Gastroesophageal sphincter (tissue), 4 donors: ENCODE measurements at regions not wholly inside any gene's neighbourhood (a gene's known extent, or its start where the extent isn't known, plus 50 kb on each side); places are given as distances from the start of the nearest gene placed in this dataset.

ENCODE experiments used
- ATAC-seq: fragments of 150-250 bp; one replicate; pipeline ENCODE4 v1.9.1; 2016; ENCODE audit warnings: mild to moderate bottlenecking, moderate library complexity
- H3K27ac ChIP-seq, 4 donors: fragments of 200-600 bp; sonication (generic) in 3 of 4; 1 replicate in 3 of 4; 2 replicates in 1 of 4; pipeline ENCODE4 v1.5.1; 2016 to 2019
- H3K27me3 ChIP-seq: fragments of 200-600 bp; sonication (generic); one replicate; pipeline ENCODE4 v1.5.1; 2019
- H3K36me3 ChIP-seq, 2 donors: fragments of 200-600 bp; sonication (generic); one replicate each; pipeline ENCODE4 v1.5.1; 2019; ENCODE audit warnings: control low read depth in 1 of 2
- H3K4me1 ChIP-seq, 3 donors: fragments of 200-600 bp; sonication (generic); 1 replicate in 2 of 3; 2 replicates in 1 of 3; pipeline ENCODE4 v1.5.1; 2016 to 2019; ENCODE audit warnings: control low read depth in 2 of 3
- H3K4me3 ChIP-seq, 2 donors: fragments of 200-600 bp; sonication (generic); one replicate each; pipeline ENCODE4 v1.5.1; 2019; ENCODE audit warnings: mild to moderate bottlenecking in 1 of 2, moderate library complexity in 1 of 2
- H3K9me3 ChIP-seq, 3 donors: fragments of 200-600 bp; sonication (generic); one replicate each; pipeline ENCODE4 v1.5.1; 2017 to 2019; ENCODE audit warnings: control low read depth in 2 of 3
- EP300 ChIP-seq: sonication (generic); formaldehyde crosslinking; IDR thresholded peaks from one replicate; pipeline ENCODE4 v1.6.1; 2017; ENCODE audit warnings: antibody characterized with exemption, mild to moderate bottlenecking
- POLR2A ChIP-seq, 2 donors: fragments of 450-650 bp; IDR thresholded peaks; one replicate each; pipeline ENCODE4 v1.6.1; 2017; ENCODE audit warnings: antibody characterized with exemption in 2 of 2, mild to moderate bottlenecking in 2 of 2, moderate library complexity in 1 of 2
- POLR2AphosphoS5 ChIP-seq: sonication (generic); formaldehyde crosslinking; IDR thresholded peaks from one replicate; pipeline ENCODE4 v1.6.1; 2017; ENCODE audit warnings: antibody characterized with exemption
- WGBS, 2 donors: methylation state at CpG; one replicate each; pipeline ENCODE4 v1.1.5; 2018; ENCODE audit warnings: low coverage in 1 of 2; 5-methylcytosine and 5-hydroxymethylcytosine counted together
- TF ChIP-seq, protein P1 (sequence below), 4 experiments: fragments of 200-600 bp in 2 of 4; fragments of 450-650 bp in 2 of 4; sonication (generic) in 1 of 4; IDR thresholded peaks; one replicate each; pipeline ENCODE4 v1.5.1; 2017 to 2019; ENCODE audit warnings: antibody characterized with exemption in 4 of 4, mild to moderate bottlenecking in 2 of 4, moderate library complexity in 2 of 4

DNA sequence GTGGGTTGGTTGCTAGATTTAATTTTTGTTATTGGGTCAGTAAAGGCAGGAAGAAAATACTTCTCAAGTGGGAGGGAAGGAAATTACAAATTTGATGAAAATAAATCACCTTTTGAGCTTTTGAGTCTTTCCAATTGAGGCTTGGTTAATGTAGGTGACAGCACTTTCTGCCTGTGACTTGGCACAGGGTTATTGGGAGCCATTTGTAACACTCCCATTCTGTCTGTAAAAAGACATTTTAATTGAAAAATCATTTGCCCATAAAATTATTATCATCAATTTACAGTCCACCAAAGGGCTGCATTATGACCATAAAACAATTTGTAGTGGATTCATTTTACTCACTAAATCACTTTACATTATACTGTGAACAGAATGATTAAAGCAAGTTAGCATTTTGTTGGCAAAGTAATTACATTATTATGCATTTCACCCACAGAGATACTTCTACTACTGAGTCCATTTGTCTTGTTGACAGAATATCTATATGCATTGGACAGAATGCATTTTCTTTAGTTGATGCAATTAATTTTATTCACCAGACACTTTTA lies 974.6 kb downstream of the UQCRFS1 start:
- no peaks in the 10 kb centered on the region for H3K36me3 ChIP-seq

DNA sequence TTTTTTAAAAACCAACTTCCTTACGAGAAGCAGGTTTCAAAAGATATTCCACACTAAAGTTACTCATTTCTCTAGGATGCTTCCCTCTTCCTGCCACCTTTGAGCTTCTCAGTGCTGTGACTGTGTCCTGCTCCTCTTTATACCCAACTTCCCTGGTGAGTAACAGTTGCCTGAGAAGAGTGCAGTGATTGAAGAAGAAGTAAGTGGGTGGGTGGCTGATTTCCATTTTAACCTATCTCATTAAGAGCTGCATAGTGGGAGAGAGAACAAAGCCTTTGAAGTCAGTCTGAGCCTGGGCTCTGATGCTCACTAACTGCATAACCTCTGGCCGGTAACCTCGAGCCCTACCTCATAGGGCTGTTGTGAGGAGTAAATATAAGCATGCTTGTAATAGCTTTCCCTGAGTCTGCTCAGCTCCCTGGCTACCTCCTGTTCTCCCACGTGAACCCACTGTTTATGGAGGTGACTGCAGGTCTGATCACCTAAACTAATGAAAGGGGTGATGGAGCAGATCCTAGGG lies 977.3 kb downstream of the UQCRFS1 start:
- no peak overlapping the region for H3K27ac ChIP-seq
- H3K36me3 ChIP-seq = no peaks in the 10 kb centered on the region
- H3K9me3 ChIP-seq = no peaks in the 10 kb centered on the region
- H3K4me1 ChIP-seq = no peaks in the 10 kb centered on the region
- TF ChIP-seq, protein P1, sequence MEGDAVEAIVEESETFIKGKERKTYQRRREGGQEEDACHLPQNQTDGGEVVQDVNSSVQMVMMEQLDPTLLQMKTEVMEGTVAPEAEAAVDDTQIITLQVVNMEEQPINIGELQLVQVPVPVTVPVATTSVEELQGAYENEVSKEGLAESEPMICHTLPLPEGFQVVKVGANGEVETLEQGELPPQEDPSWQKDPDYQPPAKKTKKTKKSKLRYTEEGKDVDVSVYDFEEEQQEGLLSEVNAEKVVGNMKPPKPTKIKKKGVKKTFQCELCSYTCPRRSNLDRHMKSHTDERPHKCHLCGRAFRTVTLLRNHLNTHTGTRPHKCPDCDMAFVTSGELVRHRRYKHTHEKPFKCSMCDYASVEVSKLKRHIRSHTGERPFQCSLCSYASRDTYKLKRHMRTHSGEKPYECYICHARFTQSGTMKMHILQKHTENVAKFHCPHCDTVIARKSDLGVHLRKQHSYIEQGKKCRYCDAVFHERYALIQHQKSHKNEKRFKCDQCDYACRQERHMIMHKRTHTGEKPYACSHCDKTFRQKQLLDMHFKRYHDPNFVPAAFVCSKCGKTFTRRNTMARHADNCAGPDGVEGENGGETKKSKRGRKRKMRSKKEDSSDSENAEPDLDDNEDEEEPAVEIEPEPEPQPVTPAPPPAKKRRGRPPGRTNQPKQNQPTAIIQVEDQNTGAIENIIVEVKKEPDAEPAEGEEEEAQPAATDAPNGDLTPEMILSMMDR (IDR thresholded peaks at IDR 0.05) = no peak
- no peak for TF ChIP-seq POLR2AphosphoS5
- no peak for TF ChIP-seq POLR2A (IDR thresholded peaks at IDR 0.05)
- TF ChIP-seq EP300 = no peak
- H3K27me3 ChIP-seq = peaks cover 21% of the 10 kb centered on the region
- H3K4me3 ChIP-seq = no peak overlapping the region
- ATAC-seq = no peak
- WGBS, 2 donors = 46 to 67% methylated on average over 1 to 3 of the region's 4 CpGs

More for the DNA sequence above, 974.6 kb downstream of the UQCRFS1 start:
- H3K4me1 ChIP-seq = no peaks in the 10 kb centered on the region
- H3K4me3 ChIP-seq = no peak overlapping the region
- TF ChIP-seq POLR2A (IDR thresholded peaks at IDR 0.05) = no peak
- H3K9me3 ChIP-seq = no peaks in the 10 kb centered on the region
- ATAC-seq = no peak
- H3K27ac ChIP-seq = no peak overlapping the region
- peaks cover 22% of the 10 kb centered on the region for H3K27me3 ChIP-seq

DNA sequence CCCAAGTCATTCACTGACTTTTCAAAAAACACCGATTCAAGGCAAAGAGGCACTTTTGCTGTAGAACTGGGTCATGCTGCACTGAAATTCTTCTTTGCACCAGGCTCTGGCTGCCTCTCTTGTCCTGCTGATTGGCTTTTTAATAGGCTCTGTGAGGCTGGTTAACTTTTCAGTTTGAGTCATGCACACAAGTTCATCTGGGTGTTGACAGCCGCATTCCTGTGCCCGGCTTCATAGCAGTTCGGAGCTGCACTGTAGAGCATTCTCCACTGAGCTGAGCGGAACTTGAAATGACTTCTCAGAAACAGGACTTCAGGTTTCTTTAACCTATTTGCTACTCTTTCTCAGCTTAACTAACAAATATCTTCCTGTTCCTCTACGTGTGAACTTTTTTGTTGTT lies 978.3 kb downstream of the UQCRFS1 start:
- Histone ChIP-seq H3K36me3 (no peaks in the 10 kb centered on the region), H3K27ac (no peak overlapping the region), H3K4me3 (no peak overlapping the region), H3K4me1 (no peaks in the 10 kb centered on the region), H3K27me3 (peaks cover 14% of the 10 kb centered on the region), H3K9me3 (no peaks in the 10 kb centered on the region)
- no peak for ATAC-seq
- TF ChIP-seq POLR2AphosphoS5 = no peak
- TF ChIP-seq, protein P1 (IDR thresholded peaks at IDR 0.05) = no peak
- no peak for TF ChIP-seq EP300
- TF ChIP-seq POLR2A (IDR thresholded peaks at IDR 0.05) = no peak
- WGBS, 2 donors = 46 to 65% methylated on average over 5 to 6 of the region's 6 CpGs

DNA sequence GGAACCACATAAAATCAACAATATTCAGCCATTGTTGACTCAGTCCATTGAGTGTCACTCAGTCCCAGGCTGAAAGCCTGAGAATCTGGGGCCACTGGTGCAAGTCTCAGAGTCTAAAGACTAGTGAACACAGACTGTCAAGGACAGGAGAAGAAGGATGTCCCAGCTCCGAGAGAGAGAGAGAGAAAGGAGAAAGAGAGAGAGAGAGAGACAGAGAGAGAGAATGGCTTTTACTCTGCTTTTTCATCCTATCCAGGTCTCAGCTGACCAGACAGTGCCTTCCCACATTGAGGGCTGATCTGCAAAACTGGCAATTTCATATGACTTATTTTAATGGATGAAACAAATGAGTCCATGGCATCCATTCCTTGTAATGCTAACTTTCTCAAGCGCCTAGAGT lies 984.1 kb downstream of the UQCRFS1 start:
- Histone ChIP-seq H3K4me3 (no peak overlapping the region), H3K4me1 (no peaks in the 10 kb centered on the region), H3K9me3 (no peaks in the 10 kb centered on the region), H3K27me3 (peaks cover 11% of the 10 kb centered on the region), H3K27ac (no peak overlapping the region), H3K36me3 (no peaks in the 10 kb centered on the region)
- ATAC-seq = no peak
- TF ChIP-seq, protein P1 (IDR thresholded peaks at IDR 0.05) = no peak
- TF ChIP-seq EP300 (no peak), POLR2AphosphoS5 (no peak), POLR2A (IDR thresholded peaks at IDR 0.05) (no peak)
- WGBS, 2 donors = 69 to 100% methylated on average over 1 to 2 of the region's 2 CpGs

DNA sequence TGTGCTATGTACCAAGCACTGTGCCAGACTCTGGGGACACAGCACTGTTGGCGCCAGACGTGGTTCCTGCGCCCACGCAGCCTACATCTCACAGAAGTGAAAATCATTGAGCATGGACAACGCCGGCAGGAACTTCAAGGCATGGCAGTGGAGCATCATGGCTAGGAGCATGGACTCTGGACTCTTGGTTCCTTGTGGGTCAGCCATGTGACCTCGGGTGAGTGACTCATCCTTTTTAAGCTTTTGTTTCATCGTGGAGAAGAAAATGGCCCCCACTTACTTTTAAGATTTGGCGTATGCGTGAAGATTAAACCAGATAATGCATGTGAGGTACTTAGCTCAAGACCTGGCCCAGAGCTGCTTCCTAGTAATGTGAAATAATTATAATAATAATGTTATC lies 988.5 kb downstream of the UQCRFS1 start:
- H3K4me3 ChIP-seq = no peak overlapping the region
- H3K27me3 ChIP-seq = peaks cover 16% of the 10 kb centered on the region
- no peaks in the 10 kb centered on the region for H3K4me1 ChIP-seq
- 71 to 80% methylated on average over 4 to 8 of the region's 10 CpGs for WGBS, 2 donors
- no peaks in the 10 kb centered on the region for H3K9me3 ChIP-seq
- H3K27ac ChIP-seq = no peak overlapping the region
- no peak for TF ChIP-seq EP300
- TF ChIP-seq POLR2A (IDR thresholded peaks at IDR 0.05) = no peak
- TF ChIP-seq, protein P1 (IDR thresholded peaks at IDR 0.05) = no peak
- TF ChIP-seq POLR2AphosphoS5 = no peak
- ATAC-seq = no peak
- H3K36me3 ChIP-seq = no peaks in the 10 kb centered on the region
